GM12878 (cell line): ENCODE measurements at regions not wholly inside any gene's neighbourhood (a gene's known extent, or its start where the extent isn't known, plus 50 kb on each side); places are given as distances from the start of the nearest gene placed in this dataset.

Experiments used
- ATAC-seq: fragments of 200-7000 bp; cut with Tn5 transposase; 3 replicates; pipeline ENCODE4 v1.9.1; 2020; ENCODE audit warnings: mild to moderate bottlenecking, moderate library complexity
- BruUV-seq: library from RNA; stranded (reverse); fragments of 400-500 nt; replicated peaks from 2 replicates; lab custom pipeline; 2021; lab: Mats Ljungman, UMichigan
- CTCF ChIA-PET: fragments of 300-600 bp; sonication (Branson Sonifier 250); formaldehyde crosslinking; extraction: SDS; loops from one replicate; lab custom pipeline; 2021; ENCODE audit warnings: inconsistent platforms; lab: Yijun Ruan, JAX
- POLR2A ChIA-PET: fragments of 350-600 bp; formaldehyde crosslinking; extraction: SDS; loops from one replicate; lab custom pipeline; 2021; ENCODE audit warnings: inconsistent platforms; lab: Charles Lee
- RAD21 ChIA-PET: fragments of 300-600 bp; sonication (Branson Sonifier 250); formaldehyde crosslinking; loops from one replicate; lab custom pipeline; 2023; ENCODE audit warnings: antibody characterized with exemption; ENCODE audit not compliant: unreplicated experiment; lab: Charles Lee
- SMC1A ChIA-PET: fragments of 300-600 bp; sonication (Branson Sonifier 250); formaldehyde crosslinking; loops from one replicate; lab custom pipeline; 2023; ENCODE audit not compliant: unreplicated experiment, uncharacterized antibody; lab: Charles Lee
- DNase-seq: peaks from one replicate; pipeline ENCODE4 v3.0.0-alpha.2; 2011; ENCODE audit warnings: low read depth, low spot score
- FAIRE-seq: peaks from 3 replicates; lab custom pipeline; 2011; peaks lifted over from hg19 to GRCh38; lab: Jason Lieb, UNC
- H2AFZ ChIP-seq: 2 replicates; pipeline ENCODE4 v1.6.0; 2011; ENCODE audit warnings: low read depth, low read length, control low read depth; ENCODE audit not compliant: control insufficient read depth
- H3K27ac ChIP-seq: 2 replicates; pipeline ENCODE4 v1.5.1; 2011; ENCODE audit warnings: control low read depth; ENCODE audit not compliant: control insufficient read depth, insufficient read depth
- H3K27me3 ChIP-seq, 2 experiments: replicated peaks in 1 of 2; 2 replicates each; pipeline versions ENCODE4 v1.6.0 to v1.6.1; 2011; ENCODE audit warnings: low read length in 1 of 2; ENCODE audit not compliant: control insufficient read depth in 2 of 2, insufficient read depth in 2 of 2
- H3K36me3 ChIP-seq, 2 experiments: 2 replicates each; pipeline ENCODE4 v1.5.1; 2011; ENCODE audit warnings: low read length in 1 of 2; ENCODE audit not compliant: control insufficient read depth in 2 of 2, insufficient read depth in 2 of 2
- H3K4me1 ChIP-seq: 2 replicates; pipeline ENCODE4 v1.6.1; 2011; ENCODE audit warnings: mild to moderate bottlenecking, low read length, moderate library complexity, mixed read lengths; ENCODE audit not compliant: control insufficient read depth, insufficient read depth
- H3K4me2 ChIP-seq: 2 replicates; pipeline ENCODE4 v1.6.0; 2011; ENCODE audit warnings: control low read depth; ENCODE audit not compliant: control insufficient read depth, insufficient read depth
- H3K4me3 ChIP-seq: fragments of 200-600 bp; sonication (generic); 2 replicates; pipeline ENCODE4 v1.5.1; 2016
- H3K79me2 ChIP-seq: 2 replicates; pipeline ENCODE4 v1.6.0; 2011; ENCODE audit warnings: low read length; ENCODE audit not compliant: control insufficient read depth, insufficient read depth
- H3K9ac ChIP-seq: 2 replicates; pipeline ENCODE4 v1.8.0; 2011; ENCODE audit warnings: low read length, control low read depth, mixed read lengths; ENCODE audit not compliant: control insufficient read depth, insufficient read depth
- H3K9me3 ChIP-seq: replicated peaks from 3 replicates; pipeline ENCODE4 v1.5.1; 2011; ENCODE audit warnings: mild to moderate bottlenecking, low read length; ENCODE audit not compliant: control insufficient read depth, insufficient read depth
- H4K20me1 ChIP-seq: 2 replicates; pipeline ENCODE4 v1.6.0; 2011; ENCODE audit not compliant: control insufficient read depth, insufficient read depth
- CBX3 ChIP-seq: fragments of 200-600 bp; sonication (generic); IDR thresholded peaks from 2 replicates; pipeline ENCODE4 v1.6.1; 2016; ENCODE audit warnings: low read depth, borderline replicate concordance
- CBX5 ChIP-seq: sonication (generic); IDR thresholded peaks from 2 replicates; pipeline ENCODE4 v1.6.1; 2016; ENCODE audit warnings: low read depth, moderate library complexity, mild to moderate bottlenecking, inconsistent platforms
- E2F8 ChIP-seq: fragments of 450-650 bp; IDR thresholded peaks from 2 replicates; pipeline ENCODE4 v1.6.1; 2018; ENCODE audit warnings: mild to moderate bottlenecking, low read depth, moderate library complexity; ENCODE audit not compliant: partially characterized antibody
- KLF5 ChIP-seq: fragments of 450-650 bp; IDR thresholded peaks from 2 replicates; pipeline ENCODE4 v1.6.1; 2014; ENCODE audit warnings: mild to moderate bottlenecking; ENCODE audit not compliant: partially characterized antibody
- MXI1 ChIP-seq: fragments of 150-350 bp; IDR thresholded peaks from 2 replicates; pipeline ENCODE4 v1.6.1; 2011; ENCODE audit warnings: low read depth, mild to moderate bottlenecking, inconsistent platforms, low read length, improper control_type of control experiment
- NR2F1 ChIP-seq: fragments of 450-650 bp; conservative IDR thresholded peaks from 2 replicates; pipeline ENCODE4 v1.6.1; 2017; ENCODE audit warnings: mild to moderate bottlenecking
- PBX3 ChIP-seq: IDR thresholded peaks from 2 replicates; pipeline ENCODE4 v1.6.1; 2011; ENCODE audit warnings: mild to moderate bottlenecking, low read depth, low read length, moderate library complexity; ENCODE audit not compliant: insufficient replicate concordance
- POLR2AphosphoS5 ChIP-seq: IDR thresholded peaks from 2 replicates; pipeline ENCODE4 v1.6.1; 2011; ENCODE audit warnings: mild to moderate bottlenecking, low read length, inconsistent platforms
- SMAD1 ChIP-seq: fragments of 450-650 bp; IDR thresholded peaks from 2 replicates; pipeline ENCODE4 v1.6.1; 2018; ENCODE audit warnings: mild to moderate bottlenecking, low read depth; ENCODE audit not compliant: partially characterized antibody
- SMAD5 ChIP-seq: IDR thresholded peaks from 2 replicates; pipeline ENCODE4 v1.6.1; 2016; ENCODE audit warnings: antibody characterized with exemption, low read depth
- ZBTB40 ChIP-seq: fragments of 450-650 bp; IDR thresholded peaks from 2 replicates; pipeline ENCODE4 v1.6.1; 2016; ENCODE audit warnings: mild to moderate bottlenecking, moderate library complexity, borderline replicate concordance
- ZNF217 ChIP-seq: fragments of 450-650 bp; IDR thresholded peaks from 2 replicates; pipeline ENCODE4 v1.6.1; 2017; ENCODE audit warnings: antibody characterized with exemption, mild to moderate bottlenecking
- WGBS: methylation state at CpG from one replicate; pipeline ENCODE4 v1.1.6; 2016; ENCODE audit warnings: low lambda C conversion rate; ENCODE audit not compliant: insufficient replicate concordance, insufficient coverage; ENCODE audit errors: missing lambda C conversion rate; 5-methylcytosine and 5-hydroxymethylcytosine counted together
- in situ Hi-C: fragments of 300-500 bp; cut with MboI; formaldehyde crosslinking; loops from 9 replicates; pipeline ENCODE4 v1.14.3; 2018; ENCODE audit warnings: mixed read lengths
- intact Hi-C: fragments of 100-400 bp; cut with micrococcal nuclease; formaldehyde crosslinking; loops from one replicate; pipeline ENCODE4 v1.14.2; 2022; ENCODE audit not compliant: unreplicated experiment

- TF ChIP-seq CBX5, result no peak
- TF ChIP-seq SMAD1, result no peak
- no peak for TF ChIP-seq SMAD5
Observed at GRCh38 chr3:56940976-56941375, 119.5 kb upstream of the SPATA12 start (continued).

GRCh38 chr3:56940321-56940720 is 120.1 kb upstream of the SPATA12 start:
- ChIA-PET SMC1A (interaction anchor here (0.6 to 1.1 kb wide), 2 partner anchors 13 to 82 kb away, joined by 3 read pairs; no protein-coding TSS in a partner anchor), CTCF (no interaction called here), POLR2A (no interaction called here), RAD21 (no interaction called here)
- Histone ChIP-seq H3K79me2 (no peaks in the 10 kb centered on the region), H2AFZ (no peak overlapping the region), H3K4me3 (no peak overlapping the region), H3K9ac (no peak overlapping the region), H3K4me1 (peaks cover 10% of the 10 kb centered on the region), H3K27me3 (no peaks in the 10 kb centered on the region), H3K4me2 (no peak overlapping the region), H3K27ac (no peak overlapping the region), H3K9me3 (no peaks in the 10 kb centered on the region; the same call in 2 of the 3 replicates), H3K36me3 (no peaks in the 10 kb centered on the region), H4K20me1 (no peaks in the 10 kb centered on the region)
- ATAC-seq (no peak), DNase-seq (no peak), FAIRE-seq (no peak)
- BruUV-seq, result no TSS peak
- intact Hi-C loops (no loop called here), in situ Hi-C loops (no loop called here)
- WGBS, result 12% methylated on average over 4 of the region's 4 CpGs
- TF ChIP-seq CBX3 (no peak), ZBTB40 (no peak), NR2F1 (no peak), PBX3 (no peak), KLF5 (no peak), E2F8 (no peak), ZNF217 (no peak), MXI1 (no peak), POLR2AphosphoS5 (no peak)
